T-helper 2 cell treated with Interferon-gamma antibody and Interleukin-4, amounts not matched to agents 100 ng/mL and 5 ng/mL, for 36 hours (primary cell): ENCODE measurements at regions not wholly inside any gene's neighbourhood (a gene's known extent, or its start where the extent isn't known, plus 50 kb on each side); places are given as distances from the start of the nearest gene placed in this dataset.

Experiments
- intact Hi-C: fragments of 100-400 bp; cut with micrococcal nuclease; formaldehyde crosslinking; loops from one replicate; pipeline ENCODE4 v1.15.1; 2023

DNA sequence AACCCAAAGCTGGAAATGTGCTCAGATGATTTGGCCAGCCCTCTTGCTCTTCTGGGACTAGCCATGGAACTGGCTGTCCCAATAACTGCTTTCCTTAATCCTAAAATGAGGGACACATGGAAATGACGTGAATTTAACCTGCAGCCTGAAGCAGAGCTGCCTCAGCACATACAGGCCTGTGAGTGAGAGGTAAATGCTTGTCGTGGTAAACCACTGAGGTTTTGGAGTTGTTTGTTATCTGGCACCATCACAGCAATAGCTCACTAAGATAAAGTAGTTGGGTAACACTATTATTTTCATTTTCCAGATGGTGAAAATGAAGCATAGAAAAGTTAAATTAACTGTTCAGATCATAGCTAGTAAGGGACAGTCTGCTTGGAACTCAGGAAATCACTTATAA lies 333.4 kb upstream of the CHD6 start:
- intact Hi-C loops, result no loop called here

DNA sequence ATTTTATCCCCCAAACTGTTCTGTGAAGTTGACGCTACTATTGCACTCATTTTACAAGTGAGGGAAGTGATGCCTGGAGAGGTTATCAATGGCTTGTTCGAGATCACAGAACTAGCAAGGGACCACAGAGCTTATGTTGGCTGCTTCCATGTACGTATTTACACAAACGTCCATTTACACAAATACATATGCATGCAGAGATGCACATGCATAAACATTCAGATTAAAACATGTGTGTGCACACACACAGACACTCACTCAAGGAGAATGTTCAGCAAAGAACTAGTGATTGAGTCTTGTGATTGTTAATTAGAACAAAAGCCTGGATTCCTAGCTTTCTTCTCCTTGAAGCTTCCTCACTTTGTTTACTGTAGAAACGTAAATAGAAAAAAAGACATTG lies 321.5 kb upstream of the CHD6 start:
- intact Hi-C loops, result no loop called here

DNA sequence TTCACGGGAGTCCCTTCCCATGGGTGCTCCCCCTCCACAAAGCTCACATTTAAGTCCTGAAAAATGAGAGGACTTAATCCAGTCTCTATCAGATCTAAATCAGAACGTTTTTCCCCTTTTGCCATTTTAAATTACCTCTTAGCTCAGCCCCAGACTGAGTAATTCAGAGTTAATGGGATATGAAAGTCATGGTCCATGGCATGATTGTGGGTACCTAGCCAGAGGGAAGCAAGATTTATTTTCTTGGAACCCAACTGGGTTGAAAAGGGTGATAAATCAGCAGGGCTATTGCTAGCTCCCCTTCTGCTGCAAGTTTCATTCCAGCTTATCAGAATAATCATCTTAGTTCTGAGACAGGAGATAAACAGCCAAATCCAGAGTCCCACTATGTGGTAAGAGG lies 320.2 kb upstream of the CHD6 start:
- intact Hi-C loops, result no loop called here

DNA sequence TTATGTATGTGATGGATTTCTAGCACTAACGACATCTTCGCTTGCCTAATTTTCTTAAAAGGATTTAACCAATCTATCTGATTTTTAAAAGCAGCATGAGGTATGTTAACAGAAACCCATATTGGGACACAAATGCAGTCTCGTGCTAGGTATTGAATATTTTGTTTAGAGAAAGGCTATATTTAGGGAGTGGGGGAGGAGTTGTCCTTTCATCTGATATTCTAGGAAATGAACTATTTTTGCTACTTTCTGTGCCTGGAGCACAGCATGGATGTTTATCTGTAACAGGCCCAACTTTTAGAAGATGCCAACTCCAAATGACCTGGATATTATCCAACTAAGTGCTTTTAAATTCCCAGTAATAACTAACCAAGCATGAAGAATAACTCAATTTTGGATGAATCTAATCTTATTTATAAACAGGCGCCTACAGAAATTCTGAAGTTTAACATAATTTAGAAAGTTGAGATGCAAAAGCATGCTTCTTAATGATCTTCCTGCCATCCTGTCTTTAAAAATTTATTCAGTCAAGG lies 317.1 kb upstream of the CHD6 start:
- intact Hi-C loops, result no loop called here

DNA sequence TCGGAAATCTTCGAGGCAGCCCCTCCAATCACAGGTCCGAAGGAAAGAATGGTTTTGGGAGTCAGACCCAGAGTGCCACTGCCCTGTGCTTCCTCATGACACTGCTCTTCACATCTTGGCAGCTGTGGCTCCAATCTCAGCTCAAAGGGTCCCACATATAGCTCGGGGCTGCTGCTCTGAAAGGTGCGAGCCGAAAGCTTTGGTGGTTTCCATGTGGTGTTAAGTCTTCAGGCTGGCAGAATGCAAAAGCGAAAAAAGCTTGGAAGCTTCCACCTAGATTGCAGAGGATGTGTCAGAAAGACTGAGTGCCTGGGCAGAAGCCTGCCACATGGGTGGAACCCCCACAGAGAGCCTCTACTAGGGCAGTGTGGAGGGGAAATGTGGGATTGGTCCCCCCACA lies 314.3 kb upstream of the CHD6 start:
- intact Hi-C loops, result no loop called here

DNA sequence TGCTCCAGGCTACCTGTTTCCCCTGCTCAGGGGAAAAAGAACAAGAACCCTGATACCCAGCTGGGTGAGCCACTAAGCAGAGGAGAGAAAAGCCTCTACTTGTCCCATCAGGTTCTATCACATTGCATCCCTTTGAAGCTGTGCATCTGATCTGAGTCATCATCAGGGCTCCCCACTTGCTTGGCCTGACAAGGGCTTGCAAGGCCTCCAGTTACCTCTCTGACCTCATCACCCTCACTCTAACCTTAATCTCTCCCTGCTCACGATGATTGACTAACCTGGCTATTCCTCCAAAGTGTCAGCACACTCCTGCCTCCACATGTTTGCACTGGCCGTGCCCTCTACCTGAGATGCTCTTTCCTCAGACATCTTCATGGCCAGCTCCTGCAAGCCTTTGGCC lies 309.5 kb upstream of the CHD6 start:
- intact Hi-C loops, result no loop called here

DNA sequence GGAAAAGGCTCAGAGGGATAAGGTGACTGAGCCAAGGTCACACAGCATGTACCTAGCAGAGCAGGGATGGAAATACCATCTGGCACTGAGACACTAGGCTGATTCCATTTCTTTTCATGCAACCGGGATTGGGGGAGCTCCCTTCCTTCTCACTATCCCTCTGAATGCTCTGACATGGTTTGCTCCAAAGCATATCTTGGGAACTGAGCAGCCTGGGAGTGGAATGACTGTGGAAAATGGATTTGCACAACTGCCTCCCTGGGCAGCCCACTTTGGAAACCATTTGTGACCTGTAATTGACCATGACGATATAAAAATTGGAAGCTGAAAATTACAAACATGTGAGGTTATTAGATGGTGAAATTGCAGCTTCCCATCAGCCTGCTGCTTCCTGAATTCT lies 309.0 kb upstream of the CHD6 start:
- intact Hi-C loops, result no loop called here

DNA sequence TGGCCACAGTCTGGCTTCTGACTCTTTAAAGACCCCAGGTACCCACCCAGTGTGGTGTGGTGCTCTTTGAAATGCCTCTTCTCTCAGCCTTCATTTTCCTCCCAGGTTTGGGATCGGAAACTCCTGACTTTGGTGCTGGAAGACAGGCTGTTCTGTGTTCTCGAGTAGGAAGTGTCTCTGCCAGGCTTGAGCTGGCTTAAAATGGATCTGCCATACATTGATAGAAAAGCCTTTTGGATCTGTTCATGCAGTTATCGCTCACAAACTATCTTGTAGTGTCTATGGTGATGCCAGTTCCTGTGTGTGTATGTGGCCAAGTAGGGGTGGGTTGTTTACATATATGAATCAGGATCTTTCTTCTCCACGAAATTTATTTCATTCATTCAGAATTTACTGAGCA lies 307.3 kb upstream of the CHD6 start:
- intact Hi-C loops, result no loop called here

DNA sequence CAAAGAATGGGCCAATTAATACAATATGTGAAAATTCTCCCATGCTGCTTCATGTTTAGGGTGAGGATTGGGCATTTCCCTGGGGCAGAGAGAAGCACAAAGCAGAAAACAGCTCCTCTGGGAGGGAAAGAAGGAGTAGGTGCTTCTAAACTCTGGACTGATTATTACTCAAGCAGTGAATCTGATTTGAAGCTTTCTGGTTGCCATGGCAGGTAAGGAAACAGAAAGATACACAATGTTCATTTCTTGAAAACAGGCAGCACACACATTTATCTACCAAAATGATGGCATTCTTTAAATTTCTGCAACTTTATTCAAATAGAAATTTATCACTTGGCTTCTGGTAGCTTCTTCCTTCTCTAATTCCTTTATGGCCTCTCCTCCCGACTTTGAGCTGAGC lies 305.4 kb upstream of the CHD6 start:
- intact Hi-C loops, result no loop called here

DNA sequence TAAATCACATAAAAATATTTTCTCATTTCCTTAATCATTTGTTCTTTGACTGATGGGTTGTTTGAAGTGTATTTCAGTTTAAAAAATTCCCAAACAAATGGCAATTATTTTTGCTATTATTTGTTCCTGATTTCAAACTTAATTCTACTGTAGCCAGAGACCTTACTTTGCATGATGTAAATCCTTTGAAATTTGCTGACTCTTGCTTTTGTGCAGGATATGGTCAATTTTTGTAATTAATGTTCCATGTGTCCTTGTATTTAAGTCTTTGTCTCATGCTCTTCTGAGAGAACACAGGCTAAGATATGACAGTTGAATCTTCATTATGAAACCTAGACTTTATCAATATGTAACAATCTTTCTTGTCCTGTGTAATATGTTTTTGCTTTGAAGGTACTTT lies 295.0 kb upstream of the CHD6 start:
- intact Hi-C loops, result no loop called here

DNA sequence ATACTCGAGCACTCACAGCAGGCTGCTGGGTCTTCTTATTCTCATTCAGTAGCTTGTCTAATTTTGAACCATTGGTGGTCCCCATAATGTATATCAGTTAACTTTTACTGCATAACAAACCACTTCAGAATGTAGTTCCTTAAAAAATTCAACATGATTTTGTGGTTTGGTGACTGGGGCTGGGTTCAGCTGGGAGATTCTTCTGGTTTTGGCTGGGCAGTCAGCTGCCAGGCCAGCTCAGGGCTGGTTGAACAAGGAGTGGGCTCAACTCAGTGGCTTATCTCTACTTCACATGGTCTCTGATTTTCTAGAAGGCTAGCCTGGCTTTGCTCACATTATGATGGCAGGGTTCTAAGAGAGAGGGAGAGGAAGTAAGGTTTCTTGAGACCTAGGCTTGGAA lies 292.4 kb upstream of the CHD6 start:
- intact Hi-C loops, result no loop called here

DNA sequence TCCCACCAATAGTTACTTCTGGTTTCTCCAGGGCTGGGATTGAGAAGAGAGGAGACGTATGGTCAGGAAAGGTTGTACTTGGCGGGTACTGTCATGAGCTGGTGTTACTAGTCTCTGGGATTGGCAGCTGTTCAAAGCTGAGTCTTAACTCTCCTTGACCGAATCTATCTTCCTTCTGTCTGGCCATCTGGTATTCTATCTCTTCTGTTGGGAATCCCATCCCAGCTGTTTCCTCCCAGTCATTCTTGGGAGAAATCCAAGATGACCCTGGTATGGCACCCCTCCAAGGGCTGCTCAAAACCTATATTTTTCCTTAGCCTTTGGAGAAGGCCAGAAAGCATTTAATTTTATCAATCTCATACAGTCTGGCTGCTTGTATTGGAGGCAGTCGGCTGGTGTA lies 287.0 kb upstream of the CHD6 start:
- intact Hi-C loops, result no loop called here

DNA sequence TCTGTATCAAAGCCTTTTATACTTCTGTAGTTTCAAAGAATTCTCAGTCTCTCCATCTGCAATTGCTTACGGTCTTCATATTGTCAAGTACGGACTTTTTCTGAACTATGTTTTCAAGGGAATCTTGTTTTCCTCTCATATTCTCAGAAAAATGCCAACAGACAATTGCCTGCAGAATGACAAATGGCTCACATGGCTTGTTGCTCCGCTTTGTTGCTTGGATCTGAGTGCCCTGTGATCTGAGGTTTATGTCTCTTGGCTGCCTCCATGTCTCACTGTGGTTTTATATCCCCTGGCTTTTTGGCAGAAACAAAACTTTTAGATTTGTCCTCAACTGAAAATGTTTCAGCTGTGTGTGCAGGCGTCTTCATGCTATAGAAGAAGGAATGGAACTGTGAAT lies 285.4 kb upstream of the CHD6 start:
- intact Hi-C loops, result no loop called here

DNA sequence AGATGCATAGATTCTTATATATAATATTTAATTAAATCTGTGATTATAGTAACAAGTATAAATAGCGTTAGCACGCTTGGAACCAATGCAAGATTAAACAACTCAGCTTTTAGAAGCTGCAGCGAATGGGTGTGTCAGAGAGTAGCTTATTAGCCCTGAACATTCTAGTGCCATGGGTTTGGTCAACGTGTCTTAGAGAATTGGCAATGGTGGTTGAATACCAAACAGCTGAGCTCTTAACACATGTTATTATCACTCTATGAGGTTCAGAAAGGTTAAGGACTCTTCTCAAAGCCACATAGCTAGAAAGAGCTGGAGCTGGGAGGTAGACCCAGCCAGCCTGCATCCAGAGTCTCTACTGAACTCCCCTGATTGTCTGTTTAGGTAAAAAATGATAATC lies 284.2 kb upstream of the CHD6 start:
- intact Hi-C loops, result no loop called here

DNA sequence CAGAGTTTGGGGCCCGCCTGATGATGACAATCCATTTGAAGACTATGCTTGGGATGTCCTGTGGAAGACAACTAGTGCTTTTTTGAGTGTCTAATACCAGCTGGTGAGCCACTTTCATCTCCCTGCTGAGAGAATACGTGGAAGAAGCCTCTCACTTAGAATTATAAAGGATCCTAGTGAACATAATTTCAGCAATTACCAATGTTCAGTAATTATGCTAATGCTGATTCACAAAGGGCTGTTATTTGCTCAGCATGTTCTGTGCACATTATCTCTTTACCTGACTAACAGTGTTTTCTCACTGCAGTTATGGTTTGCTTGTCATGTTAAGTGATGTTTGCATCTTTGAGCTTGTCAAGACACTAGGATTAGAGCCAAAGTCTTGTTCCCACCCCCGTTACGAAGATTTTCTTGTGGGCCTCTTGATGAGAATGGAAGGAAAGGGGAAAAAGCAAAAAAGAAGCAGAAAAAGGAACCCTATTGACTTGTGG lies 282.1 kb upstream of the CHD6 start:
- intact Hi-C loops, result no loop called here

DNA sequence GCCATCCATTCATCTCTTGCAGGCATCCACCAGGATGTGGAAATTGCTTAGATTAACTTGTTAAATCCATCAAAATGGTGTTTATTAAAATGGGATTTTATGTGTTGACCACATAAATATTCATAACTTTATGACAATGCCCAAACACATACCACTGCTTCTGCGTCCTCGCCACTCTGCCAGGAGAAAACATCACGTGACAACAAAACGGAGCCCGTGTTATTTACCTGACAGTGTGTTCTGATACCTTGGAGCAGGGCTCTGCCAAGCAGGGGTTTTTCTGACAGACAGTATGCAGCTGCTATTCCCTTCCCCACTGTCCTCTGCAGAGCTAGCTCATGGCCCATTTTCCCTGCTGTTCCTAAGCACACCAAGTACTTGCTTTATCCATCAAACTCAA lies 279.5 kb upstream of the CHD6 start:
- intact Hi-C loops, result no loop called here

DNA sequence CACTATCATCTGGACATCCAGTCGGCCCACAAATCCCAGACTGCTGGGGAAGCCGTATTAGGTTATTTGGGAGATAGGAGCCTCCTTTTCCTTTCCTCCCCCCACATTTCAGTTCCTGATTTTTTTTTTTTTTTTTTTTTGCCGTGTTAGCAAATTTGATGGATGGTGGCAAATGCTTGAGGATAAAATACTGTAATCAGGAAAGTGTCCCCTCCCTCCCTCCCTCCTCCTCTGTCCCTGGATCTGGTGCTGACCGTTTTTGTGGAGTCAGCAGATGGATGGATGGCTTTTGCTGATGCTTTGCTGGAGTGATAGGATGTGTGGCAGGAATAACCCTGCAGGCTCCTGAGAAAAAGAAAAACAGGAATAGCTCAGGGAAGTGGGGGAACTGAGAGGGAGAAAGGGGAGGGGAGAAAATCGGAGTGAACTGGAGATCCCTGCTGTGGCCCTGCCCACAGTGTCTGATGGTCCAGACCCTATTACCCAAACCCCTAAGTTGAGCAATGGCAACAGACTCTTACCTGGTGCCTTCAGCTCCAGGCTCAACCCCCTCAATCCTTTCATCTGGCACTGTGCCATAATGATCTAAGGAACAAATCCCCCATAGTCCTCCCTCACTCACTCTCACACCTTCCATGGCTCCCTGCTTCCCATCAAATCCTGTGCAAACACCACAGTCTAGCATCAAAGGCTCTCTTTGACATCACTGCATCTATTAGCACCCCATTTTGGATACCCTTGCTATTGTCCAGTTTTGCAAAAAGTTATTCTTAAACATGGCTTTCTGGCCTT lies 277.3 kb upstream of the CHD6 start:
- intact Hi-C loops, result no loop called here

DNA sequence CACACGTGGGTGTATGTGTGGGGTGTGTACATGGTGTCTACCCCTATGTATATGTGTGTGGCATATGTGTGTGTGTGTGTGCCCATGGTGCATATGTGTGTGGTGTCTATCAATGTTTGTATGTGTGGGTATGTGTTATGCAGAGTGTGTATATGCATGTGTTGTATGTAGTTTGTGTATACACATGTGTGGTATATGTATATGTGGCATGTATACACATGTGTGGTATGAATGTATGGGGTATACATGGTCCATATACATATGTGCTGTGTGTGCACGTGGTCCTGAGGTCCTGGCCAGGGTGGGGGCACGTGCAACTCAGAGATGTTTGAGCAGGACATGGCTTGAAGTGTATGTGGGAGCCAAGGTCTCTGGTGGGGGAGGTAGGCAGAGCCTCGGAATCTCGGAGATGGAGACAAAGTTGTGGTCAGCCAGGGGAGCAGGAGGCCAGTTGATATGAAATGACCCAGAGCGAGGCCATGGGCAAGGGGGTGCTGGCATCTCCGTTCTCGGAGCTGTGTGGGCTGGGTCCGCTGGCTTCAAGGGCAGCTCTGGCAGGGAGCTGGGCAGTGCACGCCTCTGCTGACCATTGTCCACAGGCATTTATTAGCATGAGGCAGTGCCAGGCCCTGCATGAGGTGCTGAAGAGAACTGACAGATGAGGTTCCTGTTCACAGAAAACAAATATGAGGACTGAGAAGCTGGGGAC lies 276.2 kb upstream of the CHD6 start:
- intact Hi-C loops, result no loop called here

DNA sequence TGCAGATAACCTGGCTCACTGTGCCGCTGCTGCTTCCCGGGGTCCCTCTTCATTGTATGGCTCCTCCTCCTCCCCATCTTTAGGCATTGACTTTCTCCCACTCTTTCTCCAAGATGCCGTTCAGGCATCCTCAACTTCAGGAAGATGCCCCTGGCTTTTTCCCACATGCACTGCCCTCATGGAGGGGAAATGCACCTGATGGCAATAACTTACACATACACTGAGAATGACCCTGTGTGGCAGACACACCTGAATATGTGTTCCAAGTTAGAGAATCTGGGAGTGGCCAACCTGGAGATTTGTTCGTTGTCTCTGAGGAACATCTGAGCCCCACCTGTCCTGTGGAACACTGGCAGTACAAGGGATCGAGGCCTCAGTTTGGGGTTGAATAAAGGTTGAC lies 273.9 kb upstream of the CHD6 start:
- intact Hi-C loops, result no loop called here

DNA sequence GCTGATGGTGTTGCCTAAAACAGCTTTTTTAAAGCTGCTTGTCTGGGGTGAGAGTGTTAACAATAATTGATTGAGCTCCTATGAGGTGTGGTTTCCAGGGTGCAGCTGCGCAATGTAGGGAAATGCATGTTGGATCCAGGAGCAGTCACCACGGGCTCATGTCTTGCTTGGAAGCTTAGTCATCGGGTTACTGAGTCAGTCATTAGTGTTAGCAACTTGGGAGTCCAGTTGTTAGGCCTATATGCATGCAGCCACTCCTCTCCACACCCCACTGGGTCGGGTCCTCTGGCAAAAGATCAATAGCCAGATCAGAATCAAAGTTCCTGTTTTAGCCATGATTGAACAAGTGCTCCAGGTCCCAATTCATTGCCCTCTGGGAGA lies 271.7 kb upstream of the CHD6 start:
- intact Hi-C loops, result no loop called here

DNA sequence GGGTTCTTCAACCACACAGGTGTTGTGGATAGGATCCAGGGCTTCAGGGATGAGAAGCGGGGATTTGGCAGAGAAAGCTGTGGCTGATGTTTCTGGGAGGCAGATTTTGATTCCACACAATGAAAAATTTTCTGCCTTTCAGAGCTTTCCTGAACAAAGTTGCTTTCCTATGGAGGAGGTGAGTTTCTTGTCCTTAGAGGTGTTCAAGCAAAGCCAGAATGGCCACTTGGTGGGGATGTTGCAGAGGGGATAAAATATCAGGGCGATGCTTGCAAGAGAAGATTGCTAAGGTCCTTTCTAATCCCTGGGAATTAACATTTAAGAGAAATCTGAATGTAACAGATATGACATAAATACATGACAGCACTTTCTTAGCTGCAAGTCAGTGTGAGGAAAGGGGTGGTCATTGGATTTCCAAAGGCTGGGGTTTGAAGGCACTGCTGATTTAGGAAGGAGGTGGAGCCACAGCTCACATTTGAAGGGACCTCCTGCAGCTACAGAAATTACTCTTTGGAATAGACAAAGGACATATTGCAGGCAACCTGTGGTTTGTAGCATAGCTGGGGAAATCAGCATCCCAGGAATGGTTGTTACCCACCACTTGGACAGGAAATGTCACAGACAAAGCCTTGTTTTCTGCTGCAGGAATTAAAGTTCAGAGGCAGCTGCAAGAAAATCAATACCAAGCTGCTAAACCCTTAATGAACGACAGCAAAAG lies 271.1 kb upstream of the CHD6 start:
- intact Hi-C loops, result no loop called here

DNA sequence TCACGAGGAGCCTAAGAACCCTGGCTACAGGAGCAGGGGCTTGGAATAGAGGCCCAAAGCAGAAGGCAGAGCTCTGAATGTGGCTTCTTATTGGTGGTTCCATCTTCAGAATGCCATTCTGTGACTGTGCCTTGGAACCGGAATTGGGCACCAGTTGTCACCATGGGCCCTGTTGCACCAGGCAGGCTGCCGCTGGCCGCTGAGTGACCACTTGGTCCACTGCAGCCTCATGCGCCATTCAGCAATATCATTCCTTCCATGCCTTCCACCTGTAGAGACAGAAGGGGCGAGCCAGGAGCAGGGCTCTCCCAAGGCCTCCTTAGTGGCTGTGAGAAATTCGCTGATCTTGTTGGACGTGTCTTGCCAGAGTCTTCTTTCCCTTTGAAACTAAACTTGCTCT lies 270.3 kb upstream of the CHD6 start:
- intact Hi-C loops, result no loop called here
